CD14-positive monocyte (primary cell): ENCODE measurements at regions not wholly inside any gene's neighbourhood (a gene's known extent, or its start where the extent isn't known, plus 50 kb on each side); places are given as distances from the start of the nearest gene placed in this dataset.

ENCODE experiments used
- DNase-seq, 3 donors: peaks; one replicate each; pipeline ENCODE4 v3.0.0-alpha.2; 2011 to 2022
- H2AFZ ChIP-seq: 2 replicates; pipeline ENCODE4 v1.6.0; 2012; ENCODE audit warnings: mild to moderate bottlenecking, low read depth, low read length, inconsistent platforms; ENCODE audit not compliant: insufficient read depth, poor library complexity, severe bottlenecking
- H3K27ac ChIP-seq, 2 donors: 1 replicate in 1 of 2; 2 replicates in 1 of 2; pipeline ENCODE4 v1.5.1; 2012 to 2013; ENCODE audit warnings: low read length in 2 of 2, control low read depth in 1 of 2, inconsistent platforms in 1 of 2, low read depth in 1 of 2, mild to moderate bottlenecking in 1 of 2
- H3K27me3 ChIP-seq, 2 donors: one replicate each; pipeline versions ENCODE4 v1.6.0 to v1.6.1; 2011 to 2013; ENCODE audit warnings: low read length in 2 of 2; ENCODE audit not compliant: control insufficient read depth in 2 of 2, insufficient read depth in 2 of 2
- H3K36me3 ChIP-seq, 2 donors: replicated peaks in 1 of 2; 1 replicate in 1 of 2; 2 replicates in 1 of 2; pipeline versions ENCODE4 v1.5.1 to v1.6.1; 2012 to 2013; ENCODE audit warnings: low read length in 2 of 2, control low read depth in 1 of 2, inconsistent platforms in 1 of 2, mild to moderate bottlenecking in 1 of 2; ENCODE audit not compliant: insufficient read depth in 2 of 2, control insufficient read depth in 1 of 2
- H3K4me1 ChIP-seq, 2 donors: 1 replicate in 1 of 2; 2 replicates in 1 of 2; pipeline versions ENCODE4 v1.5.1 to v1.6.1; 2012 to 2013; ENCODE audit warnings: low read length in 2 of 2, control low read depth in 1 of 2, inconsistent platforms in 1 of 2, mild to moderate bottlenecking in 1 of 2, moderate library complexity in 1 of 2; ENCODE audit not compliant: insufficient read depth in 2 of 2, control insufficient read depth in 1 of 2
- H3K4me2 ChIP-seq: replicated peaks from 2 replicates; pipeline ENCODE3; 2012; ENCODE audit warnings: low read length, moderate library complexity, mild to moderate bottlenecking; ENCODE audit not compliant: poor library complexity, severe bottlenecking; ENCODE audit errors: extremely low read depth
- H3K4me3 ChIP-seq, 3 experiments: fragments of 200-600 bp in 1 of 3; sonication (generic) in 1 of 3; replicated peaks in 1 of 3; 1 replicate in 2 of 3; 2 replicates in 1 of 3; pipeline ENCODE4 v1.5.1; 2011 to 2013; ENCODE audit warnings: low read length in 3 of 3, mild to moderate bottlenecking in 3 of 3, control low read depth in 2 of 3, low read depth in 2 of 3, inconsistent platforms in 1 of 3, moderate library complexity in 1 of 3
- H3K79me2 ChIP-seq: 2 replicates; pipeline ENCODE4 v1.6.0; 2012; ENCODE audit warnings: mild to moderate bottlenecking, control low read depth, inconsistent platforms, low read length, moderate library complexity; ENCODE audit not compliant: insufficient read depth
- H3K9ac ChIP-seq: 2 replicates; pipeline ENCODE4 v1.6.0; 2017; ENCODE audit warnings: low read length, mild to moderate bottlenecking; ENCODE audit not compliant: insufficient read depth, poor library complexity, severe bottlenecking
- H3K9me3 ChIP-seq, 2 donors: replicated peaks in 1 of 2; 1 replicate in 1 of 2; 2 replicates in 1 of 2; pipeline versions ENCODE4 v1.5.1 to v1.6.1; 2012 to 2013; ENCODE audit warnings: low read length in 2 of 2, control low read depth in 1 of 2; ENCODE audit not compliant: control insufficient read depth in 1 of 2, insufficient read depth in 1 of 2
- H4K20me1 ChIP-seq: 2 replicates; pipeline ENCODE4 v1.6.0; 2012; ENCODE audit warnings: mild to moderate bottlenecking, low read length, control low read depth, moderate library complexity; ENCODE audit not compliant: insufficient read depth
- H3K27ac Mint-ChIP-seq, 7 donors: one replicate each; pipeline ENCODE4 v1.8.0; 2020; ENCODE audit warnings: mild to moderate bottlenecking in 7 of 7, mixed read lengths in 7 of 7, moderate library complexity in 6 of 7, inconsistent platforms in 2 of 7
- H3K27me3 Mint-ChIP-seq, 3 donors: one replicate each; pipeline ENCODE4 v1.8.0; 2021 to 2022; ENCODE audit warnings: low read depth in 3 of 3, mild to moderate bottlenecking in 3 of 3, mixed read lengths in 3 of 3, moderate library complexity in 3 of 3, inconsistent platforms in 1 of 3
- H3K36me3 Mint-ChIP-seq, 2 donors: one replicate each; pipeline ENCODE4 v1.8.0; 2020; ENCODE audit warnings: mixed read lengths in 2 of 2, inconsistent platforms in 1 of 2, mild to moderate bottlenecking in 1 of 2
- H3K4me1 Mint-ChIP-seq: one replicate; pipeline ENCODE4 v1.8.0; 2020; ENCODE audit warnings: mild to moderate bottlenecking, mixed read lengths
- H3K4me3 Mint-ChIP-seq, 2 donors: one replicate each; pipeline ENCODE4 v1.8.0; 2020; ENCODE audit warnings: mild to moderate bottlenecking in 2 of 2, mixed read lengths in 2 of 2, moderate library complexity in 1 of 2
- H3K9me3 Mint-ChIP-seq, 7 donors: one replicate each; pipeline ENCODE4 v1.8.0; 2020 to 2022; ENCODE audit warnings: mixed read lengths in 7 of 7, mild to moderate bottlenecking in 6 of 7, moderate library complexity in 6 of 7, inconsistent platforms in 2 of 7
- WGBS: methylation state at CpG from one replicate; pipeline ENCODE4 v1.1.5; 2013; ENCODE audit warnings: missing lambda C conversion rate; ENCODE audit not compliant: insufficient coverage; 5-methylcytosine and 5-hydroxymethylcytosine counted together
- intact Hi-C, 2 donors: fragments of 100-400 bp; cut with micrococcal nuclease; formaldehyde crosslinking; loops; one replicate each; pipeline versions ENCODE4 v1.15.0 to v1.15.1; 2023
- TF ChIP-seq, protein P1 (sequence below): fragments of 200-600 bp; IDR thresholded peaks from one replicate; pipeline ENCODE4 v1.8.0; 2022; ENCODE audit warnings: antibody characterized with exemption, mild to moderate bottlenecking

DNA sequence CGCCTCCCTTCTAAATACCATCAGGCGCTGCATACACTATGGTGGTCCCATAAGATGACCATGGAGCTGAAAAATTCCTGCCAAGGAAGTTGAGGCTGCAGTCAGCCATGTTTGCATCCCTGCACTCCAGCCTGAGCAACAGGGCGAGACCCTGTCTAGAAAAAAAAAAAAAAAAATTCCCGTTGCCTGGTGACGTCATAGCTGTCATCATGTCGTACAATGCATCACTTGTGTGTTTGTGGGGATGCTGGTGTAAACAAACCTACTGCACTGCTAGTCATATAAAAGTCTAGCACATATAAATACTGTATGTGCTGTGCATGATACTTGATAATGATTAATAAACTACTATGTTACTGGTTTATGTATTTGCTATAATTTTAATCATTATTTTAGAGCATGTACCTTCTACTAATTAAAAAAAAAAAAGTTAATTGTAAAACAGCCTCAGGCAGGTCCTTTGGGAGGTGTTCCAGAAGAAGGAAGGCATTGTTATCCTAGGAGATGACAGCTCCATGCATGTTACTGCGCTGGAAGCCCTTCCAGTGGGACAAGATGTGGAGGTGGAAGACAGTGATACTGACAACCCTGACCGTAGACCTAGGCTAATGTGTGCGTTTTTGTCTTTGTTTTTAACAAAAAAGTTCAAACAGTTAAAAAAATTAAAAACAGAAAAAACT lies 132.6 kb downstream of the BANF2 start:
- intact Hi-C loops, result no loop called here
- no peaks in the 10 kb centered on the region for H3K79me2 ChIP-seq

DNA sequence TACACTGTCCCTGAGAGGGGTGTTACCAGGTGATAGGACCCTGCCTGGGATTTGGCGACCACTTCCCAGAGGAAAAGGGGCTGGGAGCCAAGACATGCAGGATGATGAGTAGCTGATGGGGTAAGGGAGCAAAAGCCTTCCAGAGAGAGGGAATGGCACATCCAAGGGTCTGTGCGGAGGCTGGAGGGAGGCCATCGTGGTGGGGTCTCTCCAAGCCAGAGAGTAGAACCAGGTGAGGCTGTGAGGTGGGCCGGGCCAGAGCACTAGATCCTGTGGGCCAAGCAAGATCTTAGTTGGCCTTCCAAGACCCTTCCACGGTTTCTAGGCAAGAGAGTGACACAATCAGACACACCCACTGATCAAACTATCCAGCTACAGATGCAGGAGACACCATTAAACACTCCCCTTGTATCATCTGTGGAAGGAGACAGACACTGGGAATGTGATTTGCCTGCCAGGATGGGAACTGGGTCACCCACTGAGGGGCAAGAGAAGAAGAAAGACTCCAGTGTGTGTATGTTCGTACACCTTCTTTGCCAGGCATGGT lies 128.9 kb downstream of the BANF2 start:
- Mint-ChIP-seq H3K4me1 (peaks cover 8% of the 10 kb centered on the region), H3K27me3 (no peaks in the 10 kb centered on the region), H3K36me3 (no peaks in the 10 kb centered on the region), H3K27ac (no peak overlapping the region), H3K4me3 (no peak overlapping the region), H3K9me3 (peaks cover 0 to 3% (median 0%) of the 10 kb centered on the region in 7 donors)
- no peaks in the 10 kb centered on the region for H3K36me3 ChIP-seq
- H2AFZ ChIP-seq, result no peak overlapping the region
- no peaks in the 10 kb centered on the region for H3K79me2 ChIP-seq
- no peak overlapping the region for H3K27ac ChIP-seq
- H3K4me2 ChIP-seq, result no peak overlapping the region
- DNase-seq, result no peak
- 100% methylated on average over 3 of the region's 6 CpGs for WGBS
- H3K4me3 ChIP-seq, result no peak overlapping the region
- intact Hi-C loops, result no loop called here
- H3K4me1 ChIP-seq, result peaks cover 0 to 4% of the 10 kb centered on the region in 2 donors
- TF ChIP-seq, protein P1, sequence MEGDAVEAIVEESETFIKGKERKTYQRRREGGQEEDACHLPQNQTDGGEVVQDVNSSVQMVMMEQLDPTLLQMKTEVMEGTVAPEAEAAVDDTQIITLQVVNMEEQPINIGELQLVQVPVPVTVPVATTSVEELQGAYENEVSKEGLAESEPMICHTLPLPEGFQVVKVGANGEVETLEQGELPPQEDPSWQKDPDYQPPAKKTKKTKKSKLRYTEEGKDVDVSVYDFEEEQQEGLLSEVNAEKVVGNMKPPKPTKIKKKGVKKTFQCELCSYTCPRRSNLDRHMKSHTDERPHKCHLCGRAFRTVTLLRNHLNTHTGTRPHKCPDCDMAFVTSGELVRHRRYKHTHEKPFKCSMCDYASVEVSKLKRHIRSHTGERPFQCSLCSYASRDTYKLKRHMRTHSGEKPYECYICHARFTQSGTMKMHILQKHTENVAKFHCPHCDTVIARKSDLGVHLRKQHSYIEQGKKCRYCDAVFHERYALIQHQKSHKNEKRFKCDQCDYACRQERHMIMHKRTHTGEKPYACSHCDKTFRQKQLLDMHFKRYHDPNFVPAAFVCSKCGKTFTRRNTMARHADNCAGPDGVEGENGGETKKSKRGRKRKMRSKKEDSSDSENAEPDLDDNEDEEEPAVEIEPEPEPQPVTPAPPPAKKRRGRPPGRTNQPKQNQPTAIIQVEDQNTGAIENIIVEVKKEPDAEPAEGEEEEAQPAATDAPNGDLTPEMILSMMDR, result no peak
- H3K9me3 ChIP-seq, result no peaks in the 10 kb centered on the region
- H3K9ac ChIP-seq, result no peak overlapping the region
- H3K27me3 ChIP-seq, result no peaks in the 10 kb centered on the region
- no peaks in the 10 kb centered on the region for H4K20me1 ChIP-seq

More for the DNA sequence above, 132.6 kb downstream of the BANF2 start:
- no peak overlapping the region for H3K9ac ChIP-seq
- H3K27ac ChIP-seq, result no peak overlapping the region
- Mint-ChIP-seq H3K27me3 (peaks cover 0 to under 1% (median 0%) of the 10 kb centered on the region in 3 donors), H3K9me3 (no peaks in the 10 kb centered on the region), H3K36me3 (no peaks in the 10 kb centered on the region), H3K27ac (no peak overlapping the region), H3K4me3 (no peak overlapping the region), H3K4me1 (no peaks in the 10 kb centered on the region)
- no peaks in the 10 kb centered on the region for H3K27me3 ChIP-seq
- DNase-seq, result no peak
- WGBS, result 92% methylated on average over 4 of the region's 9 CpGs
- H3K4me1 ChIP-seq, result no peaks in the 10 kb centered on the region
- TF ChIP-seq, protein P1, result no peak
- no peak overlapping the region for H3K4me3 ChIP-seq
- H3K9me3 ChIP-seq, result no peaks in the 10 kb centered on the region
- H2AFZ ChIP-seq, result no peak overlapping the region
- no peaks in the 10 kb centered on the region for H3K36me3 ChIP-seq
- no peak overlapping the region for H3K4me2 ChIP-seq
- H4K20me1 ChIP-seq, result no peaks in the 10 kb centered on the region
